WTC11 (cell line): ENCODE measurements at regions not wholly inside any gene's neighbourhood (a gene's known extent, or its start where the extent isn't known, plus 50 kb on each side); places are given as distances from the start of the nearest gene placed in this dataset.
A peak's percentile ranks its signal among the peaks of the same experiment; 100 is the strongest.

ENCODE experiments used
- ATAC-seq: fragments of 200-7000 bp; cut with Tn5 transposase; 2 replicates; pipeline ENCODE4 v1.10.0; 2021; ENCODE audit warnings: mild to moderate bottlenecking, moderate library complexity
- CTCF ChIA-PET: fragments of 300-600 bp; sonication (Branson Sonifier 250); formaldehyde crosslinking; loops from one replicate; lab custom pipeline; 2021; ENCODE audit warnings: antibody characterized with exemption; lab: Charles Lee
- POLR2A ChIA-PET: fragments of 350-600 bp; sonication (Branson Sonifier 250); formaldehyde crosslinking; loops from one replicate; lab custom pipeline; 2021; ENCODE audit warnings: antibody characterized with exemption; lab: Charles Lee
- DNase-seq: peaks from one replicate; pipeline ENCODE4 v3.0.0; 2021; ENCODE audit warnings: low spot score
- H3K27ac Mint-ChIP-seq: 2 replicates; pipeline ENCODE4 v1.8.0; 2021; ENCODE audit warnings: mixed read lengths
- H3K27me3 Mint-ChIP-seq: 2 replicates; pipeline ENCODE4 v1.8.0; 2021; ENCODE audit warnings: low read depth, mild to moderate bottlenecking, moderate library complexity, mixed read lengths
- H3K36me3 Mint-ChIP-seq: 2 replicates; pipeline ENCODE4 v1.8.0; 2021; ENCODE audit warnings: mixed read lengths
- H3K4me1 Mint-ChIP-seq: 2 replicates; pipeline ENCODE4 v1.8.0; 2022; ENCODE audit warnings: mixed read lengths
- H3K4me3 Mint-ChIP-seq: 2 replicates; pipeline ENCODE4 v1.8.0; 2021; ENCODE audit warnings: mild to moderate bottlenecking, moderate library complexity, mixed read lengths
- H3K9me3 Mint-ChIP-seq: 2 replicates; pipeline ENCODE4 v1.8.0; 2021; ENCODE audit warnings: mixed read lengths
- CBFB ChIP-seq: sonication (generic); formaldehyde crosslinking; IDR thresholded peaks from 2 replicates; pipeline ENCODE4 v1.8.1; 2022; ENCODE audit warnings: mild to moderate bottlenecking, low read depth, missing genetic modification reagents
- EMX1 ChIP-seq: fragments of 250-450 bp; sonication (Bioruptor Pico); IDR thresholded peaks from 2 replicates; pipeline ENCODE4 v1.8.0; 2021; ENCODE audit warnings: mild to moderate bottlenecking
- ERG ChIP-seq: fragments of 250-450 bp; sonication (Bioruptor Pico); IDR thresholded peaks from 2 replicates; pipeline ENCODE4 v1.8.0; 2021; ENCODE audit warnings: mild to moderate bottlenecking
- FOXP1 ChIP-seq: sonication (generic); formaldehyde crosslinking; IDR thresholded peaks from 2 replicates; pipeline ENCODE4 v1.8.0; 2022; ENCODE audit warnings: missing genetic modification reagents, mild to moderate bottlenecking, moderate library complexity, borderline replicate concordance
- GRHL2 ChIP-seq: fragments of 250-450 bp; sonication (Bioruptor Pico); IDR thresholded peaks from 2 replicates; pipeline ENCODE4 v1.8.0; 2022; ENCODE audit warnings: mild to moderate bottlenecking, moderate library complexity; ENCODE audit not compliant: insufficient replicate concordance, severe bottlenecking
- IRF2 ChIP-seq: sonication (generic); formaldehyde crosslinking; IDR thresholded peaks from 2 replicates; pipeline ENCODE4 v1.8.0; 2022; ENCODE audit warnings: low read depth, missing genetic modification reagents, borderline replicate concordance
- MXD4 ChIP-seq: fragments of 250-450 bp; sonication (Bioruptor Pico); IDR thresholded peaks from 2 replicates; pipeline ENCODE4 v1.8.0; 2021; ENCODE audit warnings: mild to moderate bottlenecking, moderate library complexity, borderline replicate concordance
- NFATC4 ChIP-seq: fragments of 250-450 bp; sonication (Bioruptor Pico); IDR thresholded peaks from 2 replicates; pipeline ENCODE4 v1.9.0; 2021; ENCODE audit warnings: mild to moderate bottlenecking
- NR1H2 ChIP-seq: sonication (generic); formaldehyde crosslinking; IDR thresholded peaks from 2 replicates; pipeline ENCODE4 v1.9.0; 2021; ENCODE audit warnings: mild to moderate bottlenecking, moderate library complexity, missing genetic modification reagents
- NR2C2 ChIP-seq: sonication (generic); formaldehyde crosslinking; IDR thresholded peaks from 2 replicates; pipeline ENCODE4 v1.8.0; 2022; ENCODE audit warnings: mild to moderate bottlenecking, missing genetic modification reagents
- NR3C1 ChIP-seq: sonication (generic); formaldehyde crosslinking; conservative IDR thresholded peaks from 2 replicates; pipeline ENCODE4 v1.8.1; 2023; ENCODE audit warnings: low read depth, mild to moderate bottlenecking, missing genetic modification reagents
- OVOL2 ChIP-seq: fragments of 250-450 bp; sonication (Bioruptor Pico); IDR thresholded peaks from 2 replicates; pipeline ENCODE4 v1.9.0; 2021; ENCODE audit warnings: mild to moderate bottlenecking, borderline replicate concordance
- SMAD4 ChIP-seq: sonication (generic); formaldehyde crosslinking; IDR thresholded peaks from 2 replicates; pipeline ENCODE4 v1.8.0; 2022; ENCODE audit warnings: mild to moderate bottlenecking, missing genetic modification reagents
- USF2 ChIP-seq: sonication (generic); formaldehyde crosslinking; IDR thresholded peaks from 2 replicates; pipeline ENCODE4 v1.8.1; 2023; ENCODE audit warnings: mild to moderate bottlenecking, missing genetic modification reagents, moderate library complexity
- ZBTB21 ChIP-seq: sonication (generic); formaldehyde crosslinking; IDR thresholded peaks from 2 replicates; pipeline ENCODE4 v1.8.1; 2023; ENCODE audit warnings: mild to moderate bottlenecking, missing genetic modification reagents, borderline replicate concordance
- ZNF121 ChIP-seq: sonication (generic); formaldehyde crosslinking; IDR thresholded peaks from 2 replicates; pipeline ENCODE4 v1.8.0; 2023; ENCODE audit warnings: missing genetic modification reagents
- ZNF138 ChIP-seq: sonication (generic); formaldehyde crosslinking; conservative IDR thresholded peaks from 2 replicates; pipeline ENCODE4 v1.8.1; 2022; ENCODE audit warnings: mild to moderate bottlenecking, moderate library complexity, missing genetic modification reagents
- ZNF263 ChIP-seq: sonication (generic); formaldehyde crosslinking; IDR thresholded peaks from 2 replicates; pipeline ENCODE4 v1.8.1; 2022; ENCODE audit warnings: low read depth, mild to moderate bottlenecking, moderate library complexity, missing genetic modification reagents
- ZNF317 ChIP-seq: sonication (generic); formaldehyde crosslinking; IDR thresholded peaks from 2 replicates; pipeline ENCODE4 v1.8.1; 2023; ENCODE audit warnings: low read depth, mild to moderate bottlenecking, moderate library complexity, missing genetic modification reagents, borderline replicate concordance
- TF ChIP-seq, protein P1 (sequence below): sonication (generic); formaldehyde crosslinking; IDR thresholded peaks from 2 replicates; pipeline ENCODE4 v1.8.1; 2023; ENCODE audit warnings: mild to moderate bottlenecking, missing genetic modification reagents, borderline replicate concordance
- TF ChIP-seq, protein P2 (sequence below): sonication (generic); formaldehyde crosslinking; IDR thresholded peaks from 2 replicates; pipeline ENCODE4 v1.8.0; 2022; ENCODE audit warnings: missing genetic modification reagents

- no peaks in the 10 kb centered on the region for H3K36me3 Mint-ChIP-seq
- peaks cover 3% of the 10 kb centered on the region; the same call in 1 of the 2 replicates for H3K9me3 Mint-ChIP-seq
- H3K4me3 Mint-ChIP-seq = no peak overlapping the region
- H3K27ac Mint-ChIP-seq = no peak overlapping the region
- H3K27me3 Mint-ChIP-seq = no peaks in the 10 kb centered on the region
- H3K4me1 Mint-ChIP-seq = peaks cover 30% of the 10 kb centered on the region
- no peak for TF ChIP-seq GRHL2 (CRISPR knock-in tag)
- TF ChIP-seq IRF2 = no peak
- TF ChIP-seq USF2 (CRISPR knock-in tag) = no peak
- TF ChIP-seq ZBTB21 (CRISPR knock-in tag) = no peak
- no peak for TF ChIP-seq ZNF138
- TF ChIP-seq FOXP1 (CRISPR knock-in tag) = no peak
- TF ChIP-seq, protein P1, sequence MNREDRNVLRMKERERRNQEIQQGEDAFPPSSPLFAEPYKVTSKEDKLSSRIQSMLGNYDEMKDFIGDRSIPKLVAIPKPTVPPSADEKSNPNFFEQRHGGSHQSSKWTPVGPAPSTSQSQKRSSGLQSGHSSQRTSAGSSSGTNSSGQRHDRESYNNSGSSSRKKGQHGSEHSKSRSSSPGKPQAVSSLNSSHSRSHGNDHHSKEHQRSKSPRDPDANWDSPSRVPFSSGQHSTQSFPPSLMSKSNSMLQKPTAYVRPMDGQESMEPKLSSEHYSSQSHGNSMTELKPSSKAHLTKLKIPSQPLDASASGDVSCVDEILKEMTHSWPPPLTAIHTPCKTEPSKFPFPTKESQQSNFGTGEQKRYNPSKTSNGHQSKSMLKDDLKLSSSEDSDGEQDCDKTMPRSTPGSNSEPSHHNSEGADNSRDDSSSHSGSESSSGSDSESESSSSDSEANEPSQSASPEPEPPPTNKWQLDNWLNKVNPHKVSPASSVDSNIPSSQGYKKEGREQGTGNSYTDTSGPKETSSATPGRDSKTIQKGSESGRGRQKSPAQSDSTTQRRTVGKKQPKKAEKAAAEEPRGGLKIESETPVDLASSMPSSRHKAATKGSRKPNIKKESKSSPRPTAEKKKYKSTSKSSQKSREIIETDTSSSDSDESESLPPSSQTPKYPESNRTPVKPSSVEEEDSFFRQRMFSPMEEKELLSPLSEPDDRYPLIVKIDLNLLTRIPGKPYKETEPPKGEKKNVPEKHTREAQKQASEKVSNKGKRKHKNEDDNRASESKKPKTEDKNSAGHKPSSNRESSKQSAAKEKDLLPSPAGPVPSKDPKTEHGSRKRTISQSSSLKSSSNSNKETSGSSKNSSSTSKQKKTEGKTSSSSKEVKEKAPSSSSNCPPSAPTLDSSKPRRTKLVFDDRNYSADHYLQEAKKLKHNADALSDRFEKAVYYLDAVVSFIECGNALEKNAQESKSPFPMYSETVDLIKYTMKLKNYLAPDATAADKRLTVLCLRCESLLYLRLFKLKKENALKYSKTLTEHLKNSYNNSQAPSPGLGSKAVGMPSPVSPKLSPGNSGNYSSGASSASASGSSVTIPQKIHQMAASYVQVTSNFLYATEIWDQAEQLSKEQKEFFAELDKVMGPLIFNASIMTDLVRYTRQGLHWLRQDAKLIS (CRISPR knock-in tag) = no peak
- TF ChIP-seq ZNF121 (CRISPR knock-in tag) = no peak
- TF ChIP-seq, protein P2, sequence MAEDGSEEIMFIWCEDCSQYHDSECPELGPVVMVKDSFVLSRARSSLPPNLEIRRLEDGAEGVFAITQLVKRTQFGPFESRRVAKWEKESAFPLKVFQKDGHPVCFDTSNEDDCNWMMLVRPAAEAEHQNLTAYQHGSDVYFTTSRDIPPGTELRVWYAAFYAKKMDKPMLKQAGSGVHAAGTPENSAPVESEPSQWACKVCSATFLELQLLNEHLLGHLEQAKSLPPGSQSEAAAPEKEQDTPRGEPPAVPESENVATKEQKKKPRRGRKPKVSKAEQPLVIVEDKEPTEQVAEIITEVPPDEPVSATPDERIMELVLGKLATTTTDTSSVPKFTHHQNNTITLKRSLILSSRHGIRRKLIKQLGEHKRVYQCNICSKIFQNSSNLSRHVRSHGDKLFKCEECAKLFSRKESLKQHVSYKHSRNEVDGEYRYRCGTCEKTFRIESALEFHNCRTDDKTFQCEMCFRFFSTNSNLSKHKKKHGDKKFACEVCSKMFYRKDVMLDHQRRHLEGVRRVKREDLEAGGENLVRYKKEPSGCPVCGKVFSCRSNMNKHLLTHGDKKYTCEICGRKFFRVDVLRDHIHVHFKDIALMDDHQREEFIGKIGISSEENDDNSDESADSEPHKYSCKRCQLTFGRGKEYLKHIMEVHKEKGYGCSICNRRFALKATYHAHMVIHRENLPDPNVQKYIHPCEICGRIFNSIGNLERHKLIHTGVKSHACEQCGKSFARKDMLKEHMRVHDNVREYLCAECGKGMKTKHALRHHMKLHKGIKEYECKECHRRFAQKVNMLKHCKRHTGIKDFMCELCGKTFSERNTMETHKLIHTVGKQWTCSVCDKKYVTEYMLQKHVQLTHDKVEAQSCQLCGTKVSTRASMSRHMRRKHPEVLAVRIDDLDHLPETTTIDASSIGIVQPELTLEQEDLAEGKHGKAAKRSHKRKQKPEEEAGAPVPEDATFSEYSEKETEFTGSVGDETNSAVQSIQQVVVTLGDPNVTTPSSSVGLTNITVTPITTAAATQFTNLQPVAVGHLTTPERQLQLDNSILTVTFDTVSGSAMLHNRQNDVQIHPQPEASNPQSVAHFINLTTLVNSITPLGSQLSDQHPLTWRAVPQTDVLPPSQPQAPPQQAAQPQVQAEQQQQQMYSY = no peak
- TF ChIP-seq CBFB (CRISPR knock-in tag) = no peak
- TF ChIP-seq, all 79 proteins: peak for 0
- no peak for ATAC-seq
- ChIA-PET CTCF (no interaction called here), POLR2A (interaction anchor here (0.7 kb wide), 1 partner anchor 247 kb away, joined by 3 read pairs; no protein-coding TSS in a partner anchor)
- no peak for DNase-seq
These were observed 365.5 kb downstream of the PCDH7 start for GRCh38 chr4:31085689-31086088.

DNA sequence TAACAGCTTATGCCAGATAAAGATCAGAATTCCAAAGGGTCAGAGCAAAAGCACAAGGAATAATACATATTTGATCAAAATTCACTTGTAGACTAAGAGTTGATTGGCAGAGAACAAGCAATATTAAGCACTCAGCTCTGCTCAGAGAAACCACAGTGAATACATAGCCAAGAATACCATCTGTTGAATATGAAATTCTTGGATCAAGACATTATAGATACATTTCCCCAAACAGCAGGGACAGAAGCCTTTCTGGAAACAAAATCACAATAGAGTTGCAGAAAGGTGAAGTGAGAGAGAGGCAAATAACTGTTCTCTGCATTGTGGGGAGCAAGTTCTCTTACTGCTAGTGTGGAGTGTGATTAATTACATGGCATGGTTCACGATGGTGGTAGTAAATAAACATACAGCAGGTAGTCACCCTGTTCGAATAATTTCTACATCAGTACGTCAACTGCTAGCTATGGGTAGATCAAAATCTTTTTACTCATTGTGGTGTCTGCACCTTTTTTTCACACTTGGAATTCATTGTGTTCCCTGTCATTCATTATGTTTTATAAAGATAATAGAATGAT is 366.7 kb downstream of the PCDH7 start:
- no peaks in the 10 kb centered on the region for H3K27me3 Mint-ChIP-seq
- no peak for ATAC-seq
- no peaks in the 10 kb centered on the region for H3K36me3 Mint-ChIP-seq
- H3K4me1 Mint-ChIP-seq = peaks cover 30% of the 10 kb centered on the region
- no peak for DNase-seq
- CTCF ChIA-PET = no interaction called here
- no peaks in the 10 kb centered on the region for H3K9me3 Mint-ChIP-seq
- no peak overlapping the region for H3K4me3 Mint-ChIP-seq
- H3K27ac Mint-ChIP-seq = 0 out of 2 replicates have a peak overlapping the region, but pooled peaks have one; percentile 13
- POLR2A ChIA-PET = no interaction called here
- TF ChIP-seq NR2C2 (no peak), ERG (no peak), NR1H2 (no peak), EMX1 (CRISPR knock-in tag) (no peak), IRF2 (no peak), SMAD4 (CRISPR knock-in tag) (no peak), ZNF317 (no peak), FOXP1 (CRISPR knock-in tag) (no peak), MXD4 (CRISPR knock-in tag) (no peak), NR3C1 (no peak), OVOL2 (CRISPR knock-in tag) (no peak), NFATC4 (no peak), ZNF263 (no peak)
- TF ChIP-seq, protein P2 = no peak
